CD4-positive, alpha-beta T cell (primary cell): ENCODE measurements at regions not wholly inside any gene's neighbourhood (a gene's known extent, or its start where the extent isn't known, plus 50 kb on each side); places are given as distances from the start of the nearest gene placed in this dataset.

Experiments
- ATAC-seq: fragments of 200-7000 bp; cut with Tn5 transposase; one replicate; pipeline ENCODE4 v1.10.0; 2022; ENCODE audit warnings: mild to moderate bottlenecking; ENCODE audit not compliant: poor library complexity
- CTCF ChIA-PET: fragments of 350-600 bp; sonication (Branson Sonifier 250); formaldehyde crosslinking; loops from one replicate; lab custom pipeline; 2021; ENCODE audit warnings: antibody characterized with exemption, inconsistent platforms; lab: Charles Lee
- POLR2A ChIA-PET: fragments of 350-600 bp; sonication (Branson Sonifier 250); formaldehyde crosslinking; loops from one replicate; lab custom pipeline; 2021; ENCODE audit warnings: antibody characterized with exemption, inconsistent platforms; lab: Charles Lee
- DNase-seq, 14 experiments: peaks; one replicate each; pipeline ENCODE4 v3.0.0-alpha.2; 2013 to 2020; ENCODE audit warnings: mixed read lengths in 2 of 14
- H3K27ac ChIP-seq, 2 donors: one replicate each; pipeline versions ENCODE4 v1.5.1 to v1.7.0; 2013; ENCODE audit warnings: low read length in 2 of 2, low read depth in 1 of 2, mild to moderate bottlenecking in 1 of 2
- H3K27me3 ChIP-seq, 2 experiments: 1 replicate in 1 of 2; 2 replicates in 1 of 2; pipeline versions ENCODE4 v1.6.1 to v1.7.0; 2013; ENCODE audit warnings: low read length in 2 of 2, control low read depth in 1 of 2, mild to moderate bottlenecking in 1 of 2, moderate library complexity in 1 of 2; ENCODE audit not compliant: insufficient read depth in 2 of 2, control insufficient read depth in 1 of 2
- H3K36me3 ChIP-seq: one replicate; pipeline ENCODE4 v1.6.1; 2013; ENCODE audit warnings: low read length, control low read depth; ENCODE audit not compliant: insufficient read depth
- H3K4me1 ChIP-seq: one replicate; pipeline ENCODE4 v1.6.1; 2013; ENCODE audit warnings: low read length, control low read depth; ENCODE audit not compliant: insufficient read depth
- H3K4me3 ChIP-seq: one replicate; pipeline ENCODE4 v1.5.1; 2013; ENCODE audit warnings: mild to moderate bottlenecking, low read length, moderate library complexity
- H3K9me3 ChIP-seq, 2 experiments: 1 replicate in 1 of 2; 2 replicates in 1 of 2; pipeline versions ENCODE4 v1.6.1 to v1.7.0; 2013; ENCODE audit warnings: low read length in 2 of 2, mild to moderate bottlenecking in 2 of 2, control low read depth in 1 of 2, moderate library complexity in 1 of 2; ENCODE audit not compliant: control insufficient read depth in 1 of 2, insufficient read depth in 1 of 2
- H3K27ac Mint-ChIP-seq: one replicate; pipeline ENCODE4 v1.8.0; 2020; ENCODE audit warnings: mixed read lengths
- H3K27me3 Mint-ChIP-seq: one replicate; pipeline ENCODE4 v1.8.0; 2021; ENCODE audit warnings: mixed read lengths
- H3K36me3 Mint-ChIP-seq: one replicate; pipeline ENCODE4 v1.8.0; 2021; ENCODE audit warnings: low read depth, mixed read lengths
- H3K4me1 Mint-ChIP-seq: one replicate; pipeline ENCODE4 v1.8.0; 2021; ENCODE audit warnings: low read depth, mixed read lengths
- H3K4me3 Mint-ChIP-seq: one replicate; pipeline ENCODE4 v1.8.0; 2020; ENCODE audit warnings: mild to moderate bottlenecking, mixed read lengths
- H3K9me3 Mint-ChIP-seq: one replicate; pipeline ENCODE4 v1.8.0; 2020; ENCODE audit warnings: mixed read lengths
- intact Hi-C, 2 experiments: fragments of 100-400 bp; cut with DNase I in 1 of 2; cut with micrococcal nuclease in 1 of 2; formaldehyde crosslinking; loops; one replicate each; pipeline versions ENCODE4 v1.15.1 to v1.9.0; 2023 to 2025; cut with DNase I, micrococcal nuclease
- TF ChIP-seq, protein P1 (sequence below): fragments of 200-600 bp; IDR thresholded peaks from one replicate; pipeline ENCODE4 v1.8.0; 2022; ENCODE audit warnings: antibody characterized with exemption, mild to moderate bottlenecking

- Mint-ChIP-seq H3K4me1 (no peaks in the 10 kb centered on the region), H3K36me3 (no peaks in the 10 kb centered on the region), H3K9me3 (no peaks in the 10 kb centered on the region), H3K27ac (no peak overlapping the region), H3K4me3 (no peak overlapping the region), H3K27me3 (no peaks in the 10 kb centered on the region)
- no peak for ATAC-seq
- H3K36me3 ChIP-seq = no peaks in the 10 kb centered on the region
- no peaks in the 10 kb centered on the region for H3K27me3 ChIP-seq
- no peak for DNase-seq
- CTCF ChIA-PET = no interaction called here
- H3K4me3 ChIP-seq = no peak overlapping the region
- TF ChIP-seq, protein P1, sequence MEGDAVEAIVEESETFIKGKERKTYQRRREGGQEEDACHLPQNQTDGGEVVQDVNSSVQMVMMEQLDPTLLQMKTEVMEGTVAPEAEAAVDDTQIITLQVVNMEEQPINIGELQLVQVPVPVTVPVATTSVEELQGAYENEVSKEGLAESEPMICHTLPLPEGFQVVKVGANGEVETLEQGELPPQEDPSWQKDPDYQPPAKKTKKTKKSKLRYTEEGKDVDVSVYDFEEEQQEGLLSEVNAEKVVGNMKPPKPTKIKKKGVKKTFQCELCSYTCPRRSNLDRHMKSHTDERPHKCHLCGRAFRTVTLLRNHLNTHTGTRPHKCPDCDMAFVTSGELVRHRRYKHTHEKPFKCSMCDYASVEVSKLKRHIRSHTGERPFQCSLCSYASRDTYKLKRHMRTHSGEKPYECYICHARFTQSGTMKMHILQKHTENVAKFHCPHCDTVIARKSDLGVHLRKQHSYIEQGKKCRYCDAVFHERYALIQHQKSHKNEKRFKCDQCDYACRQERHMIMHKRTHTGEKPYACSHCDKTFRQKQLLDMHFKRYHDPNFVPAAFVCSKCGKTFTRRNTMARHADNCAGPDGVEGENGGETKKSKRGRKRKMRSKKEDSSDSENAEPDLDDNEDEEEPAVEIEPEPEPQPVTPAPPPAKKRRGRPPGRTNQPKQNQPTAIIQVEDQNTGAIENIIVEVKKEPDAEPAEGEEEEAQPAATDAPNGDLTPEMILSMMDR = no peak
- H3K9me3 ChIP-seq = no peaks in the 10 kb centered on the region
- intact Hi-C loops = no loop called here
- no peaks in the 10 kb centered on the region for H3K4me1 ChIP-seq
- POLR2A ChIA-PET = no interaction called here
- no peak overlapping the region for H3K27ac ChIP-seq
Observed at GRCh38 chr12:90745211-90745610, 209.8 kb downstream of the CCER1 start.

DNA sequence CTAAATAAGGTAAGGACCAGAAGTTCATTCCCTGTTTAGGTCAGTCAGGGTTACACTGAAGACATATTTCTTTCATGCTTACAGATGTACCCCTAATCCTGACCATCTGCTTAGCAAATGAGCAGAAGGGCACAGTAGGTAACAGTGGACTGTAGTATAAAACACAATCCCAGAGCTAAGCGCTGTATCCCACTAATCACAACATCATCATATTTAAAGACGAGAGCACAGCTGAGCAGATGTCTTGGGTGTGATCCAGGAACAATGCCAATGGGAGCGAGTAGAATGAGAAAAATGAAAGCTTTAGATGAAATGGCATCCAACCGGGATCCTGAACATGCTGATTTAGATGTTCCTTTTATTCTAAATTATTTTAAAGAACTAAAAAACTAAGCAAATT lies 213.4 kb downstream of the CCER1 start:
- ChIA-PET CTCF (no interaction called here), POLR2A (no interaction called here)
- H3K27me3 Mint-ChIP-seq = no peaks in the 10 kb centered on the region
- H3K36me3 ChIP-seq = no peaks in the 10 kb centered on the region
- no peak overlapping the region for H3K4me3 Mint-ChIP-seq
- no peak overlapping the region for H3K27ac Mint-ChIP-seq
- no peaks in the 10 kb centered on the region for H3K36me3 Mint-ChIP-seq
- H3K27me3 ChIP-seq = no peaks in the 10 kb centered on the region
- no peak overlapping the region for H3K4me3 ChIP-seq
- H3K4me1 ChIP-seq = no peaks in the 10 kb centered on the region
- no peaks in the 10 kb centered on the region for H3K9me3 ChIP-seq
- no peaks in the 10 kb centered on the region for H3K4me1 Mint-ChIP-seq
- ATAC-seq (no peak), DNase-seq (no peak)
- no peaks in the 10 kb centered on the region for H3K9me3 Mint-ChIP-seq
- intact Hi-C loops = no loop called here
- H3K27ac ChIP-seq = no peak overlapping the region
- TF ChIP-seq, protein P1 = no peak

DNA sequence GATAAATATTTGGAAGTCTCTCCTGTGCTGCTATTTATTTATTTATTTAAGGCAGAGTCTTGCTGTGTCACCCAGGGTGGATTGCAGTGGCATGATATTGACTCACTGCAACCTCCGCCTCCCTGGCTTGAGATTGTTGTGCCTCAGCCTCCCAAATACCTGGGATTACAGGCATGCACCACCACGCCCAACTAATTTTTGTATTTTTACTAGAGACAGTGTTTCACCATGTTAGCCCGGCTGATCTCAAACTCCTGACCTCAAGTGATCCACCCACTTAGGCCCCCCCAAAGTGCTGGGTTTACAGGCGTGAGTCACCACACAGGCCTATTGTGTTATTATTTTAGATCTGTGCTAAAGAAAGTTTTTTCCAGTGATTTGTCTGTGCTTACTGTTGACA lies 225.2 kb downstream of the CCER1 start:
- intact Hi-C loops = no loop called here
- Histone ChIP-seq H3K27ac (no peak overlapping the region), H3K4me3 (no peak overlapping the region), H3K4me1 (no peaks in the 10 kb centered on the region), H3K36me3 (no peaks in the 10 kb centered on the region), H3K9me3 (no peaks in the 10 kb centered on the region), H3K27me3 (no peaks in the 10 kb centered on the region)
- Mint-ChIP-seq H3K4me3 (no peak overlapping the region), H3K9me3 (no peaks in the 10 kb centered on the region), H3K36me3 (no peaks in the 10 kb centered on the region), H3K27me3 (no peaks in the 10 kb centered on the region), H3K27ac (no peak overlapping the region), H3K4me1 (no peaks in the 10 kb centered on the region)
- TF ChIP-seq, protein P1 = no peak
- ATAC-seq (no peak), DNase-seq (no peak)
- POLR2A ChIA-PET = no interaction called here
- CTCF ChIA-PET = no interaction called here
